ENCODE measurements at regions not wholly inside any gene's neighbourhood (a gene's known extent, or its start where the extent isn't known, plus 50 kb on each side); places are given as distances from the start of the nearest gene placed in this dataset.
"Not testable (repeated sequence)": the region's sequence is repeated elsewhere in the genome, so short reads cannot be mapped to it uniquely, and the experiment has no call there.

DNA sequence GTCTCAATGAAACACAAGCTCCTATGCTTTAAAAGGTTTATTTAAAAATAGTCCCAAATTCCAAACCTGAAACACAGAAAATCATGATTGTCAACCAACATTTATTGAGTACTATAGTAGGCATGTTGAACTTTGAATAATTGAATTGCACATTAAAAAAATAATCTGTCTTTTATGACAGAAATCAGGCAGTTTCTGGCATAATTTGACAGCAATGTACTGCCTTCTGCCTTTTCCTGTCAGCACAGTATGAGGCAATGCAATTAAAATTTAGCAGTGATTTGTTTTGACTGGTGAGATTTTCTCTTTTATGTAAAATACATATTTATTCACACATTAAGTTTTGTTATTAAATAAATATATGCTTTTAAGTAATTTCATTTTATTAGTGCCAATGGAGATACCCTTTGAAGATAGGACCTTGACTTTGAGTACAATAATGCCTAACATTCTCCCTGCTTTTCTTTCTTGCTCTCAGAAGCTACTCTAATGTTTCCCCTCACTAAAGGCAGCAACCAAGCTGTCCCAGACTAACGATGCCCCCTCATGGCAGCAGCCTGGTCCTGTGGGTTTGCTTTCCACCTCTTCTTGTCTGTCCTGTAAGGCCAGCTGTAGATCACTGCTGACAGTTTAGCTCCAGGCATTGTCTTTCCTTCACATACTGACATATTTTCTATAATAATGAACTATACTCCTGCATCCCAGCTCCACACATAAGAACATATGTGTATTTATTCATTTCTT lies 346.7 kb downstream of the IL20RB start:
- DNase-seq, result no peak

DNA sequence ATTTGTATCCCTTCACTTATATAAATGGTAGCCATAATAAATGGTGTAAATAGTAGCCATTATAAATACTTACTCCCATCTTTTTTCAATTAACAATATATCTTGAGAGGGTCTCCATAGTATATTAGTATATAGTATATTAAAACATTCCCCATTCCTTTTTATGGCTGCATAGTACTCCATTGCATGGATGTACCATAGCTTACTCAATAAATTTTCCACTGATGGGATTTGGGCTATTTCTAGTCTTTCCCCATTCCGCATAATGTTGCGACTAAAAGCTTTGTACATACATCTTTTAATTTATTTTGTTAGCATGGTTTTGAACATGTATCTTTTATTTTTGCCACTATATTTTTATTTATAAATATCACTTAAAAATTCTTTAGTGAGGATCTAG lies 366.3 kb downstream of the IL20RB start:
- DNase-seq, result no peak

DNA sequence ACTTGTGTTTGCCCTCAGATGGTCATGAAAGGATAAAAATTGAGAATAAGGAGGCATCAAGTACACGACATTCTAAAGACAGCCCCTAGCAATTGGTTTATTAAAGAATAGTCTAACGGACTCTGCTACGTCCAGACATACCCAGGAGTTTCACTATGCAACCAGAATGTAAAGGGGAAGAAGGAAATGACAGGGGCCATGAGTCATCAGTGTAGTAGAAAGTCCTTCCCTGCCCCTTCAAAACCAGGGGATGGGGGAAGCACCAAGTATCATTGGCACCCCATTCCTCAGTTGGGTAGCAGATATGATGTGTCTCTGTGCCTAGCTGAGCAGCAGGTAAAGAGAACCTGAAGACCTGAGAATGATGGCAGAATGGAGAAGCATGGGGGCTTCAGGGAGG lies 367.4 kb downstream of the IL20RB start:
- DNase-seq, result no peak

DNA sequence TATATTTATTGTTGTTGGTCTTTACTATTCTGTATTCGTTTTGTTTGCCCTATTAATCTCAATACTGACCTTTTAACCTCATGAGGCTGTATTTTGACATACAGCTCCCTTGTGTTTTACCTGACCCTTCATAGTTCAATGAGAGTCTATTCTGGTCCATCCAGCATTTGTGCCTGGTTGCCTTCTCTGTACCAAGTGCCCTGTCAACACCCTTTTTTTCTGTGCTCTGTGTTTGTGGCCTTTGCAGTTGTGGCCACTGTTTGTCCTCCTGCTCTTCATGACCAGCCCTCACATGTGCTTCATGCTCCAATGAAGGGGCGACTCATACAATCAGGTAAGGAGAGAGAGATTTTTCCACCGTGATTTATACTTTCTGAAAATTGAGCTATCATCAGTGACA lies 368.2 kb downstream of the IL20RB start:
- no peak for DNase-seq

DNA sequence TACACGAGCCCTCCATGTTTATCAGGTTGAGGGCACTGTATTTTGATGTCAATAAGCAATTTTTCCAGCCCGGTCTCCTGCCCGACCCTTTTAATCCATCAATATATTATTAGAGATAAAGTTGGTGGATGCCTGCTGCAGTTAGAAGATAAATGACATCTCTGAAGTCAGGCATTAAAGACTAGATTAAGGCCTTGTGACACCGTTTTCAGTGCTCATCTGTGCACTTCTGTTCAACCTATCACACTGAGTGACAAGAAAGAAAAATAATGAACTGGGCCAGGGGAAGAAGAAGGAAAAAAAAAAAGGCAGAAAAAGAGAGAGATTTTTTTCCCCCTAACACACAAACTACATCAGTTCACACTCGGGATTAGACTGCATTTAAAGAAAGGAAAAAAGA lies 371.8 kb downstream of the IL20RB start:
- DNase-seq, result no peak

DNA sequence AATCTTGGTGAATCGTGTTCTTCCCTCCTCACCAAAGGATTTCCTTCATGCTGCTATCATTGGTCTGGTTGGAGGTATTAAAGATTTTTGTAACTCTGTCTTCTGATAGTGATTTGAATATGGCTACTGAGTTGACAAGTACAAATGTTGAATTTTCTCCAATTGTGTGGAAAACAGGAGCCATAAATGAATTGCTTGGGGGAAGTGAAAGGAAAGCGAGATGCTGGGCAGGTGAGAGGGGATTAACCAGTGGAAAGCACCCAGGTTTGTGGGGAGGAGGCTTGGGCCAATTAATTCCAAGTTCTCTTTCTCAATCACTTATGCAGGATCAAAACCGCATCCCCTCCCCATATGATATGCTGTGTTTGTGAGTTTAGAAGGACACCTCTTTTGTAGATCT lies 372.5 kb downstream of the IL20RB start:
- DNase-seq, result no peak

DNA sequence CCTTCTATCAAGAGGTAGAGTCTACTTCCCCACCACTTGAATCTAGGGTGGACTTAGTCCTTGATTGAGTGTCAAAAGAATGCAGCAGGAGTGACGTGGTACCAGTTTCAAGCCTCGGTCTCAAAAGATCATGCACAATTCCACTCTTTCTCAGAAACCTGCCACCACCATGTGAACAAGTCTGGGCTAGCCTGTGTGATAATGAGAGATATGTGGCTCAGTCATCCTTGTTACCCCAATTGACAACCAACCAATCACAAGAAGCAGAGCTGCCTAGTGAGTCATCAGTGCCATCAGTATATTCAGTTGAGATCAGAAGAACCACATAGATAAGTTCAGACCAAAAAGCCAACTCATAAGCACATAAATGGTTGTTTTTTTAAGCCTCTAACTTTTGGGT lies 374.5 kb downstream of the IL20RB start:
- DNase-seq, result no peak

DNA sequence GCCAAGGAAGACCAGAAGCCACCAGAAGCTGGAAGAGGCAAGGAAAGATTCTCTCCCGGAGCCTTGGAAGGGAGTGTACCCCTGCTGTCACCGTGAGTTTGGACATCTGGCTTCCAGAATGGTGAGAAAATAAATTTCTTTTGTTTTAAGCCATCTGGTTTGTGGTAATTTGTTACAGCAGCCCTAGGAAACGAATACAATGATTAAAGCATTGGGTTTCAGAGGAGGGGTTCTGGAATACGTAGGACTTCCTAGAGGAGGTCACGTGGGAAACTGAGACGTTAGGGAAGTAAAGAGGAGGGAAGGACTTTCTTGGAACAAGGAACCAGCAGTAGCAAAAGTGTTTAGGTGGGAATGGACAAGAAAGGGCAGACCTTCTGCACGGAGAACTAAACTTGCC lies 377.7 kb downstream of the IL20RB start:
- no peak for DNase-seq

DNA sequence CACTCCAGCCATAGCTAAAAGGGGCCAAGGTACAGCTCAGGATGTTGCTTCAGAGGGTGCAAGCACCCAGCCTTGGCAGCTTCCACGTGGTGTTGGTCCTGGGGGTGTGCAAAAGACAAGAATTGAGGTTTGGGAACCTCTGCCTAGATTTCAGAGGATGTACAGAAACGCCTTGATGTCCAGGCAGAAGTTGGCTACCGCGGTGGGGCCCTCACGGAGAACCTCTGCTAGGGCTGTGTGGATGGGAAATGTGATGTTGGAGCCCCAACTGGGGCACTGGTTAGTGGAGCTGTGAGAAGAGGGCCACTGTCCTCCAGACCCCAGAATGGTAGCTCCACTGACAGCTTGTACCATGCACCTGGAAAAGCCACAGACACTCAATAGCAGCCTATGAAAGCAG lies 380.6 kb downstream of the IL20RB start:
- not testable (repeated sequence) for DNase-seq

DNA sequence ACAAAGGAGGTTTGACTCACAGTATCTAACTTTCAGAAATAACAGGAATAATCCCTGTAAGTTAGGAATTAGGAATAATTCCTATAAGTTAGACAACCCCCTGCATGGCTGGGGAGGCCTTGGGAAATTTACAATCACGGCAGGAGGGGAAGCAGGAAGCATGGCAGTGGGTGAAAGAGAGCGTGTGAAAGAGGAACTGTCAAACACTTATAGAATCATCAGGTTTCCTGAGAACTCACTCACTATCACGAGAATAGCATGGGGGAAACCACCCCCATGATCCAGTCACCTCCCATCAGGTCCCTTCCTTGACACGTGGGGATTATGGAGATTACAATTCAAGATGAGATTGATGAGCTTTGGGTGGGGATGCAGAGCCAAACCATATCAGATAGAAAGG lies 385.5 kb downstream of the IL20RB start:
- DNase-seq, result no peak

DNA sequence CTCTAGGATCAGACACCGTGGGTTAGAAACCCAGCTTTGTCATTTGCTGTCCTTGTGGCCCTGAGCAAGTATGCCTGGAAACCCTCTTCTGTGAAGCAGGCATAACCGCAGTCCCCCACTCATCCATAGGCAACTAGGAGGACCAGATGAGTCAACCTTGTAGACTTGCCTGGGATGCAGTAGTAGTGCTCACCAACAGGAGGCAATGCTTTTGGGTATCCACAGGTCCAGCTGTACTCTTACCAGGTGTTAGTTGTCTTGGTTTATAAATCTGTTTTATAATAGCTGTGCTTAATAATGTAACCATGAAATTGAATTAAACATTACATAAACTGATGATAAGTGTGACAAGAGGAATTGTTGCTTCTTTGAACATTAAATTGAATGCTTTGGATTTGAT lies 389.3 kb downstream of the IL20RB start:
- no peak for DNase-seq

DNA sequence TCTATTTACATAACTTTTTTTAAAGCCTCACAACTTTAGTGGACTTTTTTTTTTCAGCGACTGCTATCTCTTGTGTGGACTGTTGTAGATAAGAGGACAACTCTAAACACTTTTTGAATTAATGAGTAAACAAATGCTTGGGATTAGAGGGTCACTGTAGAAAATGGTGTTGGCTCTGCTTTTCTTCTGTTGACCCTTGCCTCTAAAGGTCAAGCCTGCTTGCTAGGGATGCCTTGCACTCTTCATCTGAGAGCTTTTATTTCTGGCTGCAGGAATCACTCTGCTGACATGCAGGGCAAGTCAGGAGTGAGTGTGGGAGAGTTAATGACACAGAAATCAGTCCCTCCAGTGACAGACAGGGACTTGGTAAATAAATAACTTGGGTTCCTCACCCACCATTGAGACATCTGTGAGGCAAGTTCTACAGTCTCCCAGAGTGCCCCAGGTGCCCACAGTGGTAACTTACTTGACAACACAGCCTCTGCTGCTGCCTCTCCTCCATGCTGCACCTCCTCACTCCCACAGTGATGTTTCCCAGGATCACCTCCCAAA lies 390.1 kb downstream of the IL20RB start:
- DNase-seq, result no peak

DNA sequence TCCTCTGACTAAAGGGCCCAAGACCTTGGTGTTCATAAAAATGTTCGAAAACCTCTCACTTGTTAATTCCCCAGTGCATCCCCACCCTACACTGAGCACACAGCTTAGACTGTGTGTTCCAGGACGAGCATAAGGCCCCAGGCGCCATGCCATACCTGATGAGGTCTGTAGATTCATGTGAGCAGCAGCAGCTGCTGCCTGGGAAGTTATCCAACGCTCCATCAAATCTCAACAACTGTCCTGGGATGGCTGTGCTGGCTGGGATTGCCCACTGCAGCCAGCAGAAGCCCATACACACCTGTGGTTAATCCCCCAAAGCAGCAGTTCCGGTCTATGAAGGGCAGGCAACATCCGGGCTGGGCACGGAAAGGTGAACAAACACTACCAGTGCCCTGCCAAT lies 391.2 kb downstream of the IL20RB start:
- no peak for DNase-seq

DNA sequence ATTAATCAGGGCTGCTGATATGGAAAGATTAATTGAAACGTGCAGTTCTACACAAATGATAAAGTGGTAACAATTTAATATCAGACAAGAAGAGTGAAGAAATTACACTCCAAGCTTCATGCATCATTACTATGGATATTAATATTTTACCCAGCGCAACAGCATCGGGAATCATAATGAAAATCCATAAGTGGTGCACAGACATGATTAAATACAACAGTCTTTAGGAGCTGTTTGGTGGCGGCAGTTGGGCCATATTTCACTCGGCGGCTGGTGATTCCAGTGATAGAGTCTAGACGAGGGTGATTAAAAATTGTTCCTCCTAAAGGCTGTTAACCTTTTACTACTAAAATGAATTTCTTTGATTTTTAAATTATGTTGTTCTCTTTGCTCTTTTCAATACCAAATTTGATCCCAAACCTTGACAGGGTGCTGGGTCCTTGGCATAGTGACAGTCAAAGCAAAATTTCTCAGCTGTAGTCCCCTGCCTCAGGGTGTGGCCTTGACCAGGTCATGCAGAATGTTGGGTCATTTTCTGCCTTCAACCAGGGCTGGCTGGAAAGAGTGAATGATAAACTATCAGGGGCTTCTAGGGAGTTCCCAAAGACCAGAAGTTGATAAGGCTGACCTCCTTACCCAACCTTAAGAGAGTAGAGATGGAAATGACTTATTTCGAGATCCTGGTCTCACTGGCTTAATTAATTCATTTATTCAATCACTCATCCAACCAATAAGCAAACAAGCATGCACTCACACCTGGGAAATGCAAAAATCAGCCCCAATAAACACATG lies 392.0 kb downstream of the IL20RB start:
- DNase-seq, result no peak

DNA sequence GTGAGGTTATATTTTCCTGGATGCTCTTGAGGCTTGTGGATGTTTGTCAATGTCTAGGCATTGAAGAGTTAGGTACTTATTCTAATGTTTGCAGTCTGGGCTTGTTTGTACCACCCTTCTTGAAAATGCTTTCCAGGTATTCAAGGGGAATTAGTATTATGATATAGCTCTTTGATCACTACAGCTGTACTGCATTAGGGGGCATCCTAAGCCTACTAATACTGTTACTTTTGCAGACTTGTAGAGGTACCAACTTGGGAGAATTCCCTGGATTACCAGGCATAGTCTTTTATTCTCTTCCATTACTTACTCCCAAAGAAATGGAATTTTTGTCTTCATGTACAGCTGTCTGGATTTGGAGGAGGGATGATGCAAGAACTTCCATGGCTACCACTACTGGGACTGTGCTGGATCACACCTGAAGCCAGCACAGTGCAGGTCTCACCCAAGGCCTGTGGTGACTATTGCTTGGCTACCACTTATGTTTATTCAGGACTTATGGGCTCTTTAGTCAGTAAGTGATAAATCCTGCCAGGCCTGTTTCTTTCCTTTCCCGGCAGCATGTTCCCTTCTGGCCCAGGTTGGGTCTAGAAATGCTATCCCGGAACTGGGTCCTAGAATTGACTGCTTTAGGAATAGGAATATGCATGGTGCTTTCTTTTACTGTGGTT lies 402.9 kb downstream of the IL20RB start:
- no peak for DNase-seq

DNA sequence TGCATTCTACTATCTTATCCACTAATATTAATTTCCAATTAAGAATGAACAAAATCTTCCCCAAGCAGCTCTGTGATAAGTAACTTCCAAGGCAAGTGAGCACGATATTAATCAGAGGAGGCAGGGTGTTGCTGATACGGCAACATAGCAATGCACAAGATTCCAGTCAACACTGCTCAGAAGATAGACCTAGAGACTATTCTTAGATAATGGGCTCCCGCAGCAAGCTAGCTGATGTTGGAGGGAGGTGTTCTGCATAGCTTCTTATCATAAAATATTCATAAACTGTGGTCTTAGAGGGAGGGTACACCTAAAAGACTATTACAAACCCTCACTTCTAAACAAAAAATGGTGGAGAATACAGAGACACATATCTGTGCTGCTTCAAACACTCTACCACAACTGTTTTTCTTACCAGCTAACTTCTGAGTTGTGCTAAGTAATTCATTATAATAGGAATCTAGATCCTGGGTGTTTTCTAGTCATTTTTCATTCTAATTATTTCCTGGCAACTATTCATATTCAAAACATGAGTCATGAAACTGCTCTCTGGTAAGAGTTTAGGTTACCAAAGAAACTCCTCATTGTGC lies 382.0 kb upstream of the SOX14 start:
- DNase-seq, result no peak

DNA sequence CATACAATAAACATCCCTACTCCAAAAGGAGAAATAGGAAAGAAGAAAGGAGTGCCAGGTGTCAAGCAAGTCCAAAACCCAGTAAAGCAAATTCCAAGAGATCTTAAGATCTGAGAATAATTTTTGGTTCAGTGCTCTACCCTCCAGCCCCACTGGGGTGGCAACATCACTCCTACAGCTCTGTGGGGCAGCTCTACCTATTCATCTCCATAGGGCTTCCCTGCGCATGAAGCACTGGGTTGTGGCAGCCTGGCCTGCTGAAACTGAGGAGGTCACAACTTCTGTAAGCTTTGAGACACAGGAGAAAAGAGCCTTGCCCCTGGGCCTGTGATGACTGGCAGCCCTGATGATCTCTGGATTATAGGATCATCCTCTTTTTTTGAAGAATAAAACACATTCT lies 378.2 kb upstream of the SOX14 start:
- no peak for DNase-seq

DNA sequence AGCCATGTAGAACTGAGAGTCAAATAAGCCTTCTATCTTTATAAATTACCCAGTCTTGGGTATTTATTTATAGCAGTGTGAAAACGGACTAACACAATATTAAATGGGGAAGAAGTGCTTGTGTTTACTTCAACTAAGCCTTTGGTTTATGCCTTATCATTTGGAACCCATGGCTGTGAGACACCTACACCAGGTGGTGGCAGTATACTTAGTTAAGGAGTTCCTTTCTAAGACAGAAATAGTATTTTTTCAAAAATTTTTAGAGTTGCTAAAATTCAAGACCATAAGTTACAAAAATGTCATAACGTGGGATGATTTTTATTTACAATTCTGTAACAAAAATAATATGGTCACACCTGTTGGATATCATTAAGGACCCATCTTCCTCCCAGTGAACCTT lies 354.5 kb upstream of the SOX14 start:
- no peak for DNase-seq

DNA sequence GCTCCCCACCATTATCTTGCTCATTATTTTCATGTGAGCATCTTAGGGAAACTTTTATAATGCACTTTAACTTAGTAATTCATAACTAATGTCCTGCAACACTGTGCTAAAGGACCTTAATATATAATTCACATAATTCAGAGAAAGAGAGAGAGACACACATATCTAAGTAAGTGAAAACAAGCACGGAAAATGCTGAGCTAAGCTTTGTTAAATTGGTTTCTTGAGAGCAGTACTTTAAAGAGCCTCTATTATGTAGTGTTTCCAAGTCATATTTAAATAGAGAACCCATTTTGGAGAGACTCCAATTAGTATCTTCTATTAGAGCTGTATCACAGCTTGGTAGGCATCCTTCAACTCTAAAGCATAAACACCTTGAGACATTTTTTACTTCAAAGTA lies 354.1 kb upstream of the SOX14 start:
- no peak for DNase-seq

DNA sequence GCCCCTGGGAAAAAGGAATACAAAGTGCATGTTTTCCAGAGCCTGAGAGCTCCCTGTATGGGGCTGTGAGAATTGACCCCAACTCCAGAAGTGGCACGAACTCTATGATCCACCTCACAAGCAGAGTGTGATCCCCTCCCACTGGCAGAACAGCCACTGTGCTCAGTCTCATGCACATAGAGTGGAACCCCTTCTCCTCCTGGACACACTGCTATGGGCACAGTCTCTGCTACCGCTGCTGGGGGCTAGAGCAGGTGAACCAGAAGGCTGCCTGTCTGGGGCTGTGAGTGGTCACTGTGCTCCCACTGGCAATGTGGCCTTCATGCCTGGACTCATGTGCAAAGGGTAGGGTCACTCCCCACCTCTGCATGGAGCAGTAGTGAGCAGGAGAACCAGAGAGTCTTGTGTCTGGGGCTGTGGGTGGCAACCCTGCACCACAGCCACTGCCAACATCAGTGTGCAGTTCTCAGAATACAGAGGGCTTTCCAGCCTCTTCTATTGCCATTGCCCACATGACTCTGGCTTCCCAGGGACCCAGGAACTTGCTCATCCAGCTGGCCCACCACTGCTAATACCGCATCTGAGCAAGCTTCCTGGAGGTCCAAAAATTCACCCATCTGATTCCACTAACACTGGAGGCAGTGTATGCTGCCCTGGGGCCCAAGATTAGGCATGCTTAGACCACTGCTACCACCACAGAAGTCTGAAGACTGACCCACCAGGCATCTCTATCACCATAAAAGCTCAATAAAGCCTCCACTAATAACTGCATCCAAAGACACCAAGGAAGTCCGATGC lies 343.7 kb upstream of the SOX14 start:
- DNase-seq, result no peak

DNA sequence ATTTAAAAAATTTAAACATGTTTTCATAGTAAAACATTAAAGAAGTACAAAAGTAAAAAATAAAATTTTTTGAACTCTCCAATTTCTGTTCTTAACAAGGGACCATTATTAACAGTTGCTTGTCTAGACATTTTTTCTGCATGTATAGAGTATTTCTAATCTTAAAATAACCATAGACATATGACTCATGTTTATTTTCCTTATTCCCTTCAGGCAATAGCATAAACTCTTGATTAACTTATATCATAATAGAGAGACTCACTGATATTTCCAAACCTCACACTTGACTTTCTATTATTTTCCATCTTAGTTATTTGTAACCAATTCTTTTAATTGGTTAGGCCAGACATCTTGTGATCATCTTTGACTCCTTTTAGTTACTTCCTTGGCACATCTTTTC lies 325.6 kb upstream of the SOX14 start:
- no peak for DNase-seq

DNA sequence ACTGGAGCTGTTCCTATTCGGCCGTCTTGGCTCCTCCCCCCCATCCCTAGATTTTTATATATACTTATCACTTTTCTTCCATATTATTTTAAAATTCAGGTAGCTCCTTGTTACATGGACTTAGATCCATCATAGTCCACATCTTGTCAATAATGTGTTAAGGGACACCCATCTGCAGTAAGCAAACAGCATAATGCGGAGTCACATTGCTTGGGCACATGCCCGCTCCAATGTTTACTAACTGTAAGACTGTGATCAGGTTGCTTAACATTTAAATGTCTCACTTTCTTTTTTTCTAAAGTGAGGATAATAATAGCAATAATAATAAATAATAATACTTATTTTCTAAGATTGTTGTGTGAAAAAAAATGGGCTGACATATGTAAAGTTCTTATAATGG lies 303.2 kb upstream of the SOX14 start:
- no peak for DNase-seq

DNA sequence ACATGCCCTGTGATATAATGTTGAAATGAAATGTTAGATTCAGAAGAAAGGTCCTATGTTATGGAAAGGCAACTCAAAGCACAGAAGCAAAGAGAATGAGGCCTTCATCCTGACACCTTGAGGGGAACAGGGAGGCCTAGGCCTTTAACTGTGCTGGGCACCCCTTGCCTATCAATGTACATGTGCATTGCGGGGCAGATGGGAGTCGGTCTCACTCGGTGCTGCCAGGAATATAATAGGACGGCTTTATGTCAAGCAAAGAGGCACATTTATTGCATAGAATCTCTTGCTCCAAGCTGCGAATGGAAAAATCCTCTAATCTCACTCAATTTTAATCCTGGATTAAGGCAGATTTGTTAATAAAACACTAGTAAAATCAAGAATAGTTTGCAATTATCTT lies 301.0 kb upstream of the SOX14 start:
- no peak for DNase-seq

Data from hematopoietic multipotent progenitor cell treated with erythropoietin and hydrocortisone succinate and interleukin-3 and kit ligand, for 6 days (in vitro differentiated cells).